ENCODE measurements at regions not wholly inside any gene's neighbourhood (a gene's known extent, or its start where the extent isn't known, plus 50 kb on each side); places are given as distances from the start of the nearest gene placed in this dataset.

DNA sequence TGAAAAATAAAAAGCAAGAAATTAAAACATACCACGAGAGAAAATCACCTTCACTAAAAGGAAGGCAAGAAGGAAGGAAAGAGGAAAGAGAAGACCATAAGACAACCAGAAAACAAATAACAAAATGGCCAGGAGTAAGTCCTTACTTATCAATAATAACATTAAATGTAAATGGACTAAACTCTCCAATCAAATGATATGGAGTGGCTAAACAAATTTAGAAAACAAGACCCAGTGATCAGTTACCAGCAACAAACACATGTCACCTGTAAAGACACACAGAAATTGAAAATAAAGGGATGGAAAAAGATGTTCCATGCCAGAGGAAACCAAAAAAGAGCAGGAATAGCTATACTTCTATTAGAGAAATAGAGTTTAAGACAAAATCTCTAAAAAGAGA, 85.0 kb upstream of the SLC38A4 start:
- no peak for DNase-seq (ENCODE audit: low spot score)

DNA sequence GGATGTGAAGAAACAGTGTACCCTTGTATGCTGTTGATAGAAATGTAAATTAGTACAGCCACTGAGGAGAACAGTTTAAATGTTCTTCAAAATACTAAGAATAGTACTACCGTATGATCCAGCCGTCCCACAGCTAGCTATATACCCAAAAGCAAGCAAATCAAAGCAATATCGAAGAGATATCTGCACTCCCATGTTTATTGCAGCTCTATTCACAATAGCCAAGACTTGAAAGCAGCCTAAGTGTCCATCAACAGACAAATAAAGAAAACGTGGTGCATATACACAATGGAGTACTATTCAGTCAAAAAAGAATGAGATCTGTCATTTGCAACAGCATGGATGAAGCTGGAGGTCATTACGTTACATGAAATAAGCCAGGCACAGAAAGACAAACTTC, 88.5 kb upstream of the SLC38A4 start:
- no peak for DNase-seq (ENCODE audit: low spot score)

GRCh38 chr12:46915082-46915481, 89.3 kb upstream of the SLC38A4 start:
- no peak for DNase-seq (ENCODE audit: low spot score)

DNA sequence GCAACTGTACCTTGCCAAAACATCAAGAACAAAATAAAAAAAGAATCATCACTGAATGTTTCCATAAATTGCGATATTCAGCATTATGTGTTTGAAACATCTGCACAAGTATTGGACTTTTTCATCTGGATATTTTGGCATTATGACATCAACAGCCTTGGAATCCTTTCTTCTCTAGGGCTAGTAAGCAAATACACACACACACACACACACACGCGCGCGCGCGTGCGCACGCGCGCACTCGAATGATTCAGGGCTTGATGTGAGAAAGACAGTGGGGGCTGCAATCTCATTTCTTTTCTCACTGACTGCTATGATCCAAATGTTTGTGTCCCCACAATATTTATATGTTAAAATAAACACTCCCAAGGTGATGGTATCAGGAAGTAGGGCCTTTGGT, 90.0 kb upstream of the SLC38A4 start:
- DNase-seq (ENCODE audit: low spot score) = no peak

DNA sequence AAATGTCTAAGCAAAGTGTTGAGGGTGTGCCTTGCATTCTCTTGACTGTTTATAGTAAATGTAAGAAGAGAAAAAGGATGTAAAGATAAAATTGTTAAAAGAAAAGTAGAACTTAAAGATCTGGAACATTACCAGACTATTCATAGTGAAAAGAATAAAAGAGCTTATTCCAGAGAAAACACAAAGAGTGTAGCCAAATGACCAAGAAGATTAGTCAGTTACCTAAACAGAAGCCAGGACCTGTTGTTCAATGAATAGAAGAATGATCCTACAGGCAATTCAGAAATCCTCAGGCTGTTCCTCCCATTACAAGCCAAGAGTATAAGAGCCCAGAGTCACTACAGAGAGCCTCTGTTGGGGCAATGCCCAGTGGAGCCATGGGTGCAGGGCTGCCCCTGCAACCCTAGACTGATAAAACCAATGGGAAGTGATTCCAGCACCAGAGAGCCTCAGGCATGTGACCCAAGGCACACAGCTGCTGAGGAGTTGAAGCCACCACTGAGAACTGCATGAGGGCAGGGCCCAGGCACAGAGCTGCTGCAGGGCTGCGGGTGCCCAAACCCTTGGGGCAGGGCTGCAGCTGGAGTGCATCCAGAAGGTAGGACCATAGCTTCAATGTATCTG, 91.1 kb upstream of the SLC38A4 start:
- DNase-seq (ENCODE audit: low spot score) = no peak

DNA sequence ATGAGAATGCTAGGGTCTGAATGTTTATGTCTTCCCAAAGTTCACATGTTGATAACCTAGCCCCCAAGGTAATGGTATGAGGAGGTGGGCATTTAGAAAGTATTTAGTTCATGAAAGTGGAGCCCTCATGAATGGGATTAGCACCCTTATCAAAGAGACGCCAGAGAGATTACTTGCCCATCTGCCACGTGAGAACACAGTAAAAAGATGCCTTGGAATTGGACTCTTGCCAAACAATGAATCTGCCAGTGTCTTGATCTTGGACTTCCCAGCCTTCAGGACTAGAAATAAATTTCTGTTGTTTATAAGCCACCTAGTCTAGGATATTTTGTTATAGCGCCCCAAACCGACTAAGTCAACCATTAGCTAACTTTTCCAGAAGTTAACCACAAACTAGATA, 92.0 kb upstream of the SLC38A4 start:
- DNase-seq (ENCODE audit: low spot score) = no peak

DNA sequence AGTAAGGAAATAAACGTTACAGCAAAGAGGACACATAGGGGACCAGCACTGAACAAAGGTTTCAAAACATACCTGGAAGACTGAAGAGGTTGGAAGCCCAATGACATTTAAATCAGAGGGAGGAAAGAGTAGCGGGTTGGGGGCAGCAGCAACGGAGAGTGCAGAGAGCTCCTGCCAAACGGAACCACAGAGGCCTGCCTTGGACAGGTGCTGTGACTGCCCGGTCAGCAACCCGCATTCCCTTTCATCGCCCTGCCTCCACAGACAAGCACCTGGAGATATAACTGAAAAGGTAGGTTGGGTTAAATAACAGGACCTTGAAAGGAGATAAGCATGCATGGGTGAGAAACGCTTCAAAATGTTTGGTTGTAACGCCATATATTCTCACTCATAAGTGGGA, 92.8 kb upstream of the SLC38A4 start:
- no peak for DNase-seq (ENCODE audit: low spot score)

DNA sequence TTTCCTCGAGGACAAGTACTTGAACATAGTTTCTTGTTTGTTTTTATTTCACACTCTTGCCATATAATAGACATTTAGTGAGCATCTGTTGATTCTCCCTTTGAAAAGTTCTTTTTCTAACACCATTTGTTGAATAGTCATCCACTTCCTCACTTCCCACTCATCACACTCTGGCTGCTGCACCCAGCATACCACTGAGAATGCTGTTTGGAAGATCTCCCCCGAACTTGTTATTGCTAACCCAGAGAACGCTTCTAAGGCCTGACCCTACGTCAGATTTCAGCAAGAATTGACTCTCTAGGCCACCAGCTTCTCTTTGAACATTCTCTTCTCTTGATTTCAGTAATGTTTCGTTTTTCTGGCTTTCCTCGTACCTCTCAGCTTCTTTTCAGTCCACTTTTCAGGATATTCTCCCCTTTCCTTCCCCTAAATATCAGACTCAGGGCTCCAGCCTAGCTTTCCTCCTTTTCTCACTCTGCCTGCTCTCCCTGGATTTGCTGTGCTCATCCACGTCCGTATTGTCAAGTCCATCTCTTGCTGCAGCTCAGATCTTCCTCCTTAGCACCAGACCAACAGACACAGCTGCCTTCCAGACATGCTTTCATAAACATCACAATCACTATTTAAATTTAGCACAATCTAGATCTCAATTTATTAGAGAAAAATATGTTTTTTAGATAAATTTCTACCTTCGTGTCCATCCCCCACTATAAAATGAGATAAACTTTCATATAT, 94.0 kb upstream of the SLC38A4 start:
- no peak for DNase-seq (ENCODE audit: low spot score)

- no peak for DNase-seq (ENCODE audit: low spot score)
Observed at GRCh38 chr12:46920499-46920898, 94.7 kb upstream of the SLC38A4 start.

DNA sequence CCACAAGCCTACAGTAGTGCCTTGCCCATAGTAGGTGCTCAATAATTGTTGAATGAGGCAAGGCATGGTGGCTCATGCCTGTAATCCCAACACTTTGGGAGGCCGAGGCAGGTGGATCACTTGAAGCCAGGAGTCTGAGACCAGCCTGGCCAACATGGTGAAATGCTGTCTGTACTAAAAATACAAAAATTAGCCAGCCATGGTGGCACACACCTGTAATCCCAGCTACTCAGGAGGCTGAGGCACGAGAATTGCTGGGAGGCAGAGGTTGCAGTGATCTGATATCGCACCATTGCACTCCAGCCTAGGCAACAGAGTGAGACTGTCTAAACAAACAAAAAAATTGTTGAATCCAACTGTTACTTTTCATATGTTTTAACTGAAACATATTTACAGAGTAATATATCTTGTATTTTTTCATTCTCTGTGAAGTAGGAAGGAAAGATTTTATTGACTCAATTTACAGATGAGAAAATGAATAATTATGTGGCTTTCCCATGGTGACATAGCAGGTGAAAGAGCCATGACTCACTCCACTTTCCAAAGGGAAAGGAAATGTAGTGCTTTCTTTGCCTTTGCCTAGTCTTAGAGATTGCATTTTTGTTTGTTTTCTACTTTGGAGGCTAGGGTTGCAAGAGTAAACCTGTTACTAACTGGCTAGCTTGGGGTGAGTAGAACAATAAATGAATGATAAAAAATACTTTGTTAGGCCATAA, 95.4 kb upstream of the SLC38A4 start:
- DNase-seq (ENCODE audit: low spot score) = no peak

DNA sequence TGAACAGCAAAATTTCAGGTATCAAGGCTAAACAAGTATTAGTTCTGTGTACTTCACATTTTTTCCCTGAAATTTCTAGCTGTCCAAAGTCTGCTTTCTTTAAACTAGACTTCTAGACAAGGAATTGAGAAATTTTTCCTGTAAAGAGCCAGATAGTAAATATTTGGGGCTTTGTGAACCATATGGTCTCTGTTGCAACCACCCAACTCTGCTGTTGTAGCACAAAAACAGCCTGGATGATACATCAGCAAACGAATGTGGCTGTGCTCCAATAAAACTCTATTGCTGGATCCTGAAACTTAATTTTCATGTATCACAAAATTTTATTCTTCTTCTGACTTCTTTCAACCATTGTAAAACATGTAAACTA, 96.0 kb upstream of the SLC38A4 start:
- DNase-seq (ENCODE audit: low spot score) = no peak

- DNase-seq (ENCODE audit: low spot score) = no peak
Observed at GRCh38 chr12:46926526-46926925, 100.7 kb upstream of the SLC38A4 start.

- no peak for DNase-seq (ENCODE audit: low spot score)
Observed at GRCh38 chr12:46930101-46930500, 104.3 kb upstream of the SLC38A4 start.

DNA sequence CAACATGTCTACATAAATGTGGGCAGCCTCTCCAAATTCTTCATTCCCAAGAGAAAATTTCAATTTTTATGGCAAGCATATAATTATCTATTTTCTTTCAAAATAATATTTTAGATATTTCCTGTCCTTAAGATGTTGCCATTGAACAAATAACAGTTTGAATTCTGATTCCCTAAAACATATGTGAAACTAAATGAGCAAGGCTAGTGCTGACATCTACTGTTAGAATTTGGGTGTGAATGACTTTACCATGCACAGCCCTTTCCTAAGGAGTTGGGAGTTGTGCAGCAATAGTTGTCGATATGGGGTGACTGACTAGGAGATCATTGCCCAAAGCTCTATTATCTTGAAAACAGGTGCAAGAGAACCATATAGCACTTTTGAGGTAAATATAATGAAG, 108.2 kb upstream of the SLC38A4 start:
- no peak for DNase-seq (ENCODE audit: low spot score)

GRCh38 chr12:46934374-46935111, 108.7 kb upstream of the SLC38A4 start:
- DNase-seq (ENCODE audit: low spot score) = no peak

GRCh38 chr12:46935271-46935847, 109.6 kb upstream of the SLC38A4 start:
- DNase-seq (ENCODE audit: low spot score) = no peak

DNA sequence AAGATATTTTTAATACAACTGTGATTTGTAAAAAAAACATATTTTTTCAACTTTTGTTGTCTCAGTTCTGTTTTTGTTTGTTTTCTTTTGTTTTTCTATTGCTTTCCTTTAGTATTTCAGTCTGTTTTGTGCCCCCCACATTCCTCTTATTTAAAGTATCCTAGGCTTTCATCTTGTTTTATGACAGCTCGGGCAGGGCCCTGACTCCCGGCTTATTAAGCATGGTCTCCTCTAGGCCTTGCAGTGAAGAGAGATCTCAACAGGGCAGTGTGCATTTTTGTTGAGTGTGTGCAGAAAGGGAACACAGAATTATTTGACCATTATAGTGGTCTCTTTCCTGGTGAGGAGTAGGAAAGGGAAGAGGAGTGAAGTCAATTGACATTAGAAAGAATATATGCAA, 110.2 kb upstream of the SLC38A4 start:
- no peak for DNase-seq (ENCODE audit: low spot score)

- no peak for DNase-seq (ENCODE audit: low spot score)
Observed at GRCh38 chr12:46938071-46938678, 112.4 kb upstream of the SLC38A4 start.

- DNase-seq (ENCODE audit: low spot score) = no peak
Observed at GRCh38 chr12:46941981-46942380, 116.2 kb upstream of the SLC38A4 start.

DNA sequence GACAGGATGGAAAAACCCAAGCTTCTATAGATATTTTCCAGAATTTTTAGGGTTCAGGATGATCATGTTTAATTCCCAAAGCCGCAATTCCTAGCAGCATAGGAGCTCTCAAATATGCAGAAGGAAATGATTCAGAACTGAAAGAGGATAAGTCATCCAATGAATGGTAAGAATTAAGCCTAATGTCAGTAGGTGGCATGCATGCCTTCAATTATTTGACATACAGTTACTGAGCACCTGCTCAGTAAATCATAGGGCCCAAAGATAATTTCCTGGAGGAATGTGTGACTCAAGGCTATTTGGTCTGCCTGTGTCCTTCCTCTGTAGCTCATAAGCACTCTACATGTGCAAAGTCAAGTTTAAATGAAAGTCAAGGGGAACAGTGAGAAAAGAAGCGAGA, 116.8 kb upstream of the SLC38A4 start:
- no peak for DNase-seq (ENCODE audit: low spot score)

GRCh38 chr12:46944088-46944487, 118.3 kb upstream of the SLC38A4 start:
- DNase-seq (ENCODE audit: low spot score) = no peak

DNA sequence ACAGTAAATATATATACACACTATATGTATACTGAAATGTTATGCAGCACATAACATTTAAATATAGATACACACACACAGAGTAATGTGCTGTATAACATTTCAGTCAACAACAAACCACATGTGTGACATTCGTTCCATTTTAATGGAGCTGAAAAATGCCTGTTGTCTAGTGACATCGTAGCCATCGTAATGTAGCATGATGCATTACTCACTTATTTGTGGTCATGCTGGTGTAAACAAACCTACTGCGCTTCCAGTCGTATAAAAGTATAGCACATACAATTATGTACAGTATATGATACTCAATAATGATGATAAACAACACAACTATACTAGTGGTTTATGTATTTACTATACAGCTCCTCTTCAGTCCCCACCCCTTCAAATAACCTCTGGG, 119.0 kb upstream of the SLC38A4 start:
- DNase-seq (ENCODE audit: low spot score) = no peak
